HepG2 (cell line): ENCODE measurements at regions not wholly inside any gene's neighbourhood (a gene's known extent, or its start where the extent isn't known, plus 50 kb on each side); places are given as distances from the start of the nearest gene placed in this dataset.

ENCODE experiments used
- BRF2 ChIP-seq: sonication (generic); formaldehyde crosslinking; IDR thresholded peaks from 2 replicates; pipeline ENCODE4 v1.8.1; 2022; ENCODE audit warnings: mild to moderate bottlenecking, missing genetic modification reagents
- CTCF ChIP-seq: sonication (generic); formaldehyde crosslinking; IDR thresholded peaks from 2 replicates; pipeline ENCODE4 v1.5.0; 2020; ENCODE audit warnings: mild to moderate bottlenecking, missing genetic modification reagents, moderate library complexity
- EZH2 ChIP-seq: conservative IDR thresholded peaks from 2 replicates; pipeline ENCODE4 v1.6.1; 2012; ENCODE audit warnings: mild to moderate bottlenecking, low read depth, low read length, moderate library complexity
- FOXK1 ChIP-seq: sonication (generic); formaldehyde crosslinking; IDR thresholded peaks from 2 replicates; pipeline ENCODE4 v1.4.0; 2020; ENCODE audit warnings: low read depth, missing genetic modification reagents, borderline replicate concordance
- GATAD2A ChIP-seq: IDR thresholded peaks from 2 replicates; pipeline ENCODE4 v1.6.1; 2016
- MAFF ChIP-seq: IDR thresholded peaks from 2 replicates; pipeline ENCODE4 v1.6.1; 2011; ENCODE audit warnings: low read depth, low read length, improper control_type of control experiment
- PHF8 ChIP-seq: sonication (generic); formaldehyde crosslinking; IDR thresholded peaks from 2 replicates; pipeline ENCODE4 v1.5.0; 2020; ENCODE audit warnings: missing genetic modification reagents
- POLR2A ChIP-seq, 2 experiments: IDR thresholded peaks; 2 replicates each; pipeline ENCODE4 v1.6.1; 2011; ENCODE audit warnings: low read depth in 2 of 2, low read length in 2 of 2, mild to moderate bottlenecking in 1 of 2, moderate library complexity in 1 of 2; ENCODE audit not compliant: insufficient read depth in 1 of 2
- PRDM10 ChIP-seq: sonication (generic); formaldehyde crosslinking; IDR thresholded peaks from 2 replicates; pipeline ENCODE4 v1.4.0; 2020; ENCODE audit warnings: low read depth, missing genetic modification reagents
- RARG ChIP-seq: sonication (generic); formaldehyde crosslinking; IDR thresholded peaks from 2 replicates; pipeline ENCODE4 v1.4.0; 2020; ENCODE audit warnings: low read depth, mild to moderate bottlenecking, missing genetic modification reagents
- ZMYM2 ChIP-seq: sonication (generic); formaldehyde crosslinking; IDR thresholded peaks from 2 replicates; pipeline ENCODE4 v1.8.0; 2022; ENCODE audit warnings: mild to moderate bottlenecking, missing genetic modification reagents
- ZNF20 ChIP-seq: sonication (generic); formaldehyde crosslinking; IDR thresholded peaks from 2 replicates; pipeline ENCODE4 v1.4.0; 2020; ENCODE audit warnings: mild to moderate bottlenecking, moderate library complexity, missing genetic modification reagents
- ZNF557 ChIP-seq: sonication (generic); formaldehyde crosslinking; IDR thresholded peaks from 2 replicates; pipeline ENCODE4 v1.4.0; 2020; ENCODE audit warnings: missing genetic modification reagents
- ZNF609 ChIP-seq: sonication (generic); formaldehyde crosslinking; IDR thresholded peaks from 2 replicates; pipeline ENCODE4 v1.4.0; 2020; ENCODE audit warnings: mild to moderate bottlenecking, missing genetic modification reagents, borderline replicate concordance

GRCh38 chr16:49024896-49025295 lies 256.7 kb downstream of the CBLN1 start:
- TF ChIP-seq ZNF609 (CRISPR knock-in tag) (no peak), MAFF (no peak), GATAD2A (CRISPR knock-in tag) (no peak), RARG (CRISPR knock-in tag) (no peak), FOXK1 (no peak), EZH2 (no peak), PRDM10 (CRISPR knock-in tag) (no peak), ZMYM2 (CRISPR knock-in tag) (no peak), PHF8 (CRISPR knock-in tag) (no peak), POLR2A (IDR thresholded peaks at IDR 0.05; ENCODE audit: insufficient read depth in 1 of 2, low read depth in 2 of 2, low read length in 2 of 2) (no peak), ZNF20 (no peak), ZNF557 (no peak), CTCF (no peak), BRF2 (no peak)
